ENCODE measurements at regions not wholly inside any gene's neighbourhood (a gene's known extent, or its start where the extent isn't known, plus 50 kb on each side); places are given as distances from the start of the nearest gene placed in this dataset.

GRCh38 chr17:77894126-77894956 is 64.2 kb upstream of the TNRC6C start:
- POLR2A ChIA-PET, result interaction anchor here (3.9 kb wide), 1 partner anchor 63 kb away, joined by 16 read pairs; the partner anchor contains the start of gene TNRC6C
- H3K36me3 Mint-ChIP-seq, result no peaks in the 10 kb centered on the region
- H3K4me1 Mint-ChIP-seq, result peaks cover 13% of the 10 kb centered on the region
- peaks cover under 1% of the 10 kb centered on the region for H3K27me3 Mint-ChIP-seq
- H3K9me3 Mint-ChIP-seq, result no peaks in the 10 kb centered on the region
- no peak overlapping the region for H3K4me3 Mint-ChIP-seq
- no peak for ATAC-seq (ENCODE audit: low read depth)
- no peak overlapping the region for H3K27ac Mint-ChIP-seq
- peak; percentile 30 for DNase-seq

GRCh38 chr17:77897741-77898301 is 60.7 kb upstream of the TNRC6C start:
- no peaks in the 10 kb centered on the region for H3K36me3 Mint-ChIP-seq
- no peaks in the 10 kb centered on the region for H3K27me3 Mint-ChIP-seq
- no peak for ATAC-seq (ENCODE audit: low read depth)
- no peak for DNase-seq
- H3K9me3 Mint-ChIP-seq, result no peaks in the 10 kb centered on the region
- H3K4me1 Mint-ChIP-seq, result peaks cover 11% of the 10 kb centered on the region
- no peak overlapping the region for H3K27ac Mint-ChIP-seq
- POLR2A ChIA-PET, result interaction anchor here (0.8 kb wide), 1 partner anchor 72 kb away, joined by 3 read pairs; no protein-coding TSS in a partner anchor
- H3K4me3 Mint-ChIP-seq, result no peak overlapping the region

- Mint-ChIP-seq H3K27me3 (no peaks in the 10 kb centered on the region), H3K9me3 (no peaks in the 10 kb centered on the region), H3K4me1 (peaks cover 2% of the 10 kb centered on the region), H3K36me3 (no peaks in the 10 kb centered on the region), H3K27ac (no peak overlapping the region), H3K4me3 (no peak overlapping the region)
- DNase-seq, result no peak
- no peak for ATAC-seq (ENCODE audit: low read depth)
- POLR2A ChIA-PET, result interaction anchor here (0.8 kb wide), 1 partner anchor 73 kb away, joined by 3 read pairs; no protein-coding TSS in a partner anchor
Observed at GRCh38 chr17:77898521-77899434, 59.7 kb upstream of the TNRC6C start.

GRCh38 chr17:77899498-77899897 is 59.0 kb upstream of the TNRC6C start:
- DNase-seq (no peak), ATAC-seq (ENCODE audit: low read depth) (no peak)
- no peaks in the 10 kb centered on the region for H3K9me3 Mint-ChIP-seq
- no peaks in the 10 kb centered on the region for H3K4me1 Mint-ChIP-seq
- POLR2A ChIA-PET, result no interaction called here
- H3K4me3 Mint-ChIP-seq, result no peak overlapping the region
- H3K27ac Mint-ChIP-seq, result no peak overlapping the region
- H3K36me3 Mint-ChIP-seq, result no peaks in the 10 kb centered on the region
- no peaks in the 10 kb centered on the region for H3K27me3 Mint-ChIP-seq

GRCh38 chr17:77901481-77901880 is 57.0 kb upstream of the TNRC6C start:
- Mint-ChIP-seq H3K4me3 (no peak overlapping the region), H3K27me3 (no peaks in the 10 kb centered on the region), H3K4me1 (no peaks in the 10 kb centered on the region), H3K9me3 (no peaks in the 10 kb centered on the region), H3K36me3 (no peaks in the 10 kb centered on the region), H3K27ac (no peak overlapping the region)
- POLR2A ChIA-PET, result no interaction called here
- ATAC-seq (ENCODE audit: low read depth), result no peak
- peak; percentile 28 for DNase-seq

GRCh38 chr17:77905266-77905665 is 53.2 kb upstream of the TNRC6C start:
- POLR2A ChIA-PET, result no interaction called here
- no peak for DNase-seq
- Mint-ChIP-seq H3K4me1 (no peaks in the 10 kb centered on the region), H3K4me3 (no peak overlapping the region), H3K36me3 (no peaks in the 10 kb centered on the region), H3K9me3 (no peaks in the 10 kb centered on the region), H3K27ac (no peak overlapping the region), H3K27me3 (peaks cover 2% of the 10 kb centered on the region)
- ATAC-seq (ENCODE audit: low read depth), result no peak

- no peaks in the 10 kb centered on the region for H3K4me1 Mint-ChIP-seq
- no peak overlapping the region for H3K4me3 Mint-ChIP-seq
- DNase-seq (no peak), ATAC-seq (ENCODE audit: low read depth) (no peak)
- POLR2A ChIA-PET, result interaction anchor here (1.6 kb wide), 1 partner anchor 53 kb away, joined by 3 read pairs; the partner anchor contains the start of gene TNRC6C
- no peak overlapping the region for H3K27ac Mint-ChIP-seq
- H3K27me3 Mint-ChIP-seq, result peaks cover 2% of the 10 kb centered on the region
- H3K9me3 Mint-ChIP-seq, result no peaks in the 10 kb centered on the region
- H3K36me3 Mint-ChIP-seq, result no peaks in the 10 kb centered on the region
Observed at GRCh38 chr17:77905766-77906165, 52.7 kb upstream of the TNRC6C start.

- POLR2A ChIA-PET, result interaction anchor here (0.7 to 1.6 kb wide), 2 partner anchors 40 to 52 kb away, joined by 3 to 4 read pairs; partner anchors contain the start of gene TNRC6C
- Mint-ChIP-seq H3K4me3 (no peak overlapping the region), H3K27ac (no peak overlapping the region), H3K27me3 (peaks cover 3% of the 10 kb centered on the region), H3K4me1 (no peaks in the 10 kb centered on the region), H3K36me3 (no peaks in the 10 kb centered on the region), H3K9me3 (no peaks in the 10 kb centered on the region)
- no peak for ATAC-seq (ENCODE audit: low read depth)
- DNase-seq, result no peak
Observed at GRCh38 chr17:77906377-77906871, 52.1 kb upstream of the TNRC6C start.

GRCh38 chr17:77907497-77908461 is 50.7 kb upstream of the TNRC6C start:
- POLR2A ChIA-PET, result interaction anchor here (1.6 kb wide), 1 partner anchor 51 kb away, joined by 3 read pairs; the partner anchor contains the start of gene TNRC6C
- peaks cover 13% of the 10 kb centered on the region for H3K27me3 Mint-ChIP-seq
- ATAC-seq (ENCODE audit: low read depth), result no peak
- H3K4me3 Mint-ChIP-seq, result no peak overlapping the region
- peak overlapping the region; percentile 68 for H3K27ac Mint-ChIP-seq
- H3K9me3 Mint-ChIP-seq, result no peaks in the 10 kb centered on the region
- no peaks in the 10 kb centered on the region for H3K36me3 Mint-ChIP-seq
- no peaks in the 10 kb centered on the region for H3K4me1 Mint-ChIP-seq
- DNase-seq, result no peak

GRCh38 chr17:77908501-77908900 is 50.0 kb upstream of the TNRC6C start:
- no peak for DNase-seq
- Mint-ChIP-seq H3K4me3 (no peak overlapping the region), H3K36me3 (no peaks in the 10 kb centered on the region), H3K9me3 (no peaks in the 10 kb centered on the region), H3K27me3 (peaks cover 13% of the 10 kb centered on the region), H3K27ac (no peak overlapping the region), H3K4me1 (no peaks in the 10 kb centered on the region)
- POLR2A ChIA-PET, result no interaction called here
- no peak for ATAC-seq (ENCODE audit: low read depth)

All from activated naive CD8-positive, alpha-beta T cell treated with anti-CD3 and anti-CD28 coated beads, Interleukin-2, amount 10 ng/mL, durations not matched to agents 7 days and 5 days (primary cell).